ENCODE measurements at regions not wholly inside any gene's neighbourhood (a gene's known extent, or its start where the extent isn't known, plus 50 kb on each side); places are given as distances from the start of the nearest gene placed in this dataset.
"Not testable (repeated sequence)": the region's sequence is repeated elsewhere in the genome, so short reads cannot be mapped to it uniquely, and the experiment has no call there.

DNA sequence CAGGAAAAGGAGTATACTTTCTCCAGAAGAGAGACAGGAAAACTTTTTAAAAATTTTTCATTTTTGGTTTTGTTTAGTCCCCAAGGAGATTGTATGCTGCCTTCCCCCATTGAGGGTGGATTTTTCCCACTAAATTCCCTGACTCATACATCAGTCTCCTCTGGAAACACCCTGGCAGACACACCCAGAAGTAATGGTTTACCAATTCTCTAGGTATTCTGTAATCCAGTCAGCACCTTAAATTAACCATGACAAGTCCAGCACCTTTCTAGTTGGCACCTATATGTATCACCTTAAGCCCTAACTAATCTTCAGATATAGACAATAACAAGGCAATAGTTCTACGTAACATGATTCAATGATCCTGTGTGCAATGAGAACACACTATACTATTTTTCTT lies 165.9 kb upstream of the NPAP1 start:
- H4K20me1 ChIP-seq (ENCODE audit: insufficient read depth); H3K4me2 ChIP-seq (ENCODE audit: low read length); POLR2A ChIA-PET; H3K27me3 ChIP-seq (ENCODE audit: insufficient read depth, low read length); H3K4me3 ChIP-seq (replicated peaks in 1 of 2; ENCODE audit: low read depth in 1 of 2, low read length in 2 of 2); BruUV-seq (replicated peaks); H3K4me1 ChIP-seq (ENCODE audit: control insufficient read depth in 1 of 2, insufficient read depth in 2 of 2, low read length in 2 of 2); H3K9me2 ChIP-seq (ENCODE audit: insufficient read depth); H3K9ac ChIP-seq (ENCODE audit: low read length); DNase-seq (ENCODE audit: low read depth, low spot score); H3K79me2 ChIP-seq (ENCODE audit: insufficient read depth, low read length); H3K36me3 ChIP-seq (ENCODE audit: control insufficient read depth in 1 of 2, insufficient read depth in 2 of 2, low read length in 2 of 2); intact Hi-C loops (cut with micrococcal nuclease); H2AFZ ChIP-seq (ENCODE audit: low read depth, low read length, poor library complexity, severe bottlenecking); RAD21 ChIA-PET (ENCODE audit: low non-redundant PET in 1 of 2, low total read pairs in 2 of 2, uncharacterized antibody in 2 of 2, unreplicated experiment in 2 of 2); CTCF ChIA-PET; H3K9me3 ChIP-seq (ENCODE audit: control insufficient read depth in 1 of 2, insufficient read depth in 1 of 2, low read depth in 1 of 2, low read length in 2 of 2); H3K27ac ChIP-seq (ENCODE audit: low read depth, low read length); ATAC-seq: not testable (repeated sequence)

- H4K20me1 ChIP-seq (ENCODE audit: insufficient read depth); H3K27ac ChIP-seq (ENCODE audit: low read depth, low read length); H3K9me3 ChIP-seq (ENCODE audit: control insufficient read depth in 1 of 2, insufficient read depth in 1 of 2, low read depth in 1 of 2, low read length in 2 of 2); H3K36me3 ChIP-seq (ENCODE audit: control insufficient read depth in 1 of 2, insufficient read depth in 2 of 2, low read length in 2 of 2); RAD21 ChIA-PET (ENCODE audit: low non-redundant PET in 1 of 2, low total read pairs in 2 of 2, uncharacterized antibody in 2 of 2, unreplicated experiment in 2 of 2); H3K4me1 ChIP-seq (ENCODE audit: control insufficient read depth in 1 of 2, insufficient read depth in 2 of 2, low read length in 2 of 2); intact Hi-C loops (cut with micrococcal nuclease); H3K27me3 ChIP-seq (ENCODE audit: insufficient read depth, low read length); ATAC-seq; POLR2A ChIA-PET; H3K4me2 ChIP-seq (ENCODE audit: low read length); CTCF ChIA-PET; H3K9me2 ChIP-seq (ENCODE audit: insufficient read depth); H3K79me2 ChIP-seq (ENCODE audit: insufficient read depth, low read length); BruUV-seq (replicated peaks); DNase-seq (ENCODE audit: low read depth, low spot score); H3K4me3 ChIP-seq (replicated peaks in 1 of 2; ENCODE audit: low read depth in 1 of 2, low read length in 2 of 2); H2AFZ ChIP-seq (ENCODE audit: low read depth, low read length, poor library complexity, severe bottlenecking); H3K9ac ChIP-seq (ENCODE audit: low read length): not testable (repeated sequence)
These were observed 164.0 kb upstream of the NPAP1 start for GRCh38 chr15:24511598-24511997.

GRCh38 chr15:24518772-24519171 lies 156.8 kb upstream of the NPAP1 start:
- H3K9ac ChIP-seq (ENCODE audit: low read length); BruUV-seq (replicated peaks); H3K36me3 ChIP-seq (ENCODE audit: control insufficient read depth in 1 of 2, insufficient read depth in 2 of 2, low read length in 2 of 2); H3K27me3 ChIP-seq (ENCODE audit: insufficient read depth, low read length); CTCF ChIA-PET; H3K4me1 ChIP-seq (ENCODE audit: control insufficient read depth in 1 of 2, insufficient read depth in 2 of 2, low read length in 2 of 2); H4K20me1 ChIP-seq (ENCODE audit: insufficient read depth); H3K9me3 ChIP-seq (ENCODE audit: control insufficient read depth in 1 of 2, insufficient read depth in 1 of 2, low read depth in 1 of 2, low read length in 2 of 2); RAD21 ChIA-PET (ENCODE audit: low non-redundant PET in 1 of 2, low total read pairs in 2 of 2, uncharacterized antibody in 2 of 2, unreplicated experiment in 2 of 2); H3K9me2 ChIP-seq (ENCODE audit: insufficient read depth); H2AFZ ChIP-seq (ENCODE audit: low read depth, low read length, poor library complexity, severe bottlenecking); H3K79me2 ChIP-seq (ENCODE audit: insufficient read depth, low read length); H3K27ac ChIP-seq (ENCODE audit: low read depth, low read length); intact Hi-C loops (cut with micrococcal nuclease); POLR2A ChIA-PET; DNase-seq (ENCODE audit: low read depth, low spot score); H3K4me2 ChIP-seq (ENCODE audit: low read length); H3K4me3 ChIP-seq (replicated peaks in 1 of 2; ENCODE audit: low read depth in 1 of 2, low read length in 2 of 2); ATAC-seq: not testable (repeated sequence)

DNA sequence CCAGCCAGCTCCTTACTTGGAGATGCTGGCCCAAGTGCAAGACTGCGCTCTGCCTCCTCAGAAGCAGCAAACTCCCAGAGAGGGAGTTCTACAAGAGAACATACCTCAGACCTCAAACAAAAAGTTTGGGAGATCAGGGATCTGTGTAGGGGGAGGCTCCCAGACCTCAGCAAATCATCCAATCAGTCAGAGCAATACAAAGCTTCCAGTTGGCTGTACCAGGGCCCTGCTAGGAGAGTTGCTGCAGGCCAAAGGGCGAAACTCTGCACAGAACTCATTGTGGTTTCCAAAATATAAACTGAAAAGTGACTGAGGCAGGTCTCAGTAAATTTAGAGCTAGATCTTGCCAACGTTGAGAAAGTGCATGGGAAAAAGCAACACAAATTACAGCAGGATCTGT lies 144.3 kb upstream of the NPAP1 start:
- RAD21 ChIA-PET (ENCODE audit: low non-redundant PET in 1 of 2, low total read pairs in 2 of 2, uncharacterized antibody in 2 of 2, unreplicated experiment in 2 of 2); H3K27me3 ChIP-seq (ENCODE audit: insufficient read depth, low read length); H3K79me2 ChIP-seq (ENCODE audit: insufficient read depth, low read length); ATAC-seq; H3K9me2 ChIP-seq (ENCODE audit: insufficient read depth); H3K9me3 ChIP-seq (ENCODE audit: control insufficient read depth in 1 of 2, insufficient read depth in 1 of 2, low read depth in 1 of 2, low read length in 2 of 2); H3K36me3 ChIP-seq (ENCODE audit: control insufficient read depth in 1 of 2, insufficient read depth in 2 of 2, low read length in 2 of 2); H4K20me1 ChIP-seq (ENCODE audit: insufficient read depth); DNase-seq (ENCODE audit: low read depth, low spot score); H3K9ac ChIP-seq (ENCODE audit: low read length); H3K4me3 ChIP-seq (replicated peaks in 1 of 2; ENCODE audit: low read depth in 1 of 2, low read length in 2 of 2); H2AFZ ChIP-seq (ENCODE audit: low read depth, low read length, poor library complexity, severe bottlenecking); intact Hi-C loops (cut with micrococcal nuclease); H3K4me1 ChIP-seq (ENCODE audit: control insufficient read depth in 1 of 2, insufficient read depth in 2 of 2, low read length in 2 of 2); BruUV-seq (replicated peaks); H3K4me2 ChIP-seq (ENCODE audit: low read length); POLR2A ChIA-PET; H3K27ac ChIP-seq (ENCODE audit: low read depth, low read length); CTCF ChIA-PET: not testable (repeated sequence)

- intact Hi-C loops (cut with micrococcal nuclease); H3K9me2 ChIP-seq (ENCODE audit: insufficient read depth); H3K4me2 ChIP-seq (ENCODE audit: low read length); H2AFZ ChIP-seq (ENCODE audit: low read depth, low read length, poor library complexity, severe bottlenecking); RAD21 ChIA-PET (ENCODE audit: low non-redundant PET in 1 of 2, low total read pairs in 2 of 2, uncharacterized antibody in 2 of 2, unreplicated experiment in 2 of 2); H3K9me3 ChIP-seq (ENCODE audit: control insufficient read depth in 1 of 2, insufficient read depth in 1 of 2, low read depth in 1 of 2, low read length in 2 of 2); H3K79me2 ChIP-seq (ENCODE audit: insufficient read depth, low read length); BruUV-seq (replicated peaks); H3K36me3 ChIP-seq (ENCODE audit: control insufficient read depth in 1 of 2, insufficient read depth in 2 of 2, low read length in 2 of 2); CTCF ChIA-PET; H3K9ac ChIP-seq (ENCODE audit: low read length); POLR2A ChIA-PET; H3K4me1 ChIP-seq (ENCODE audit: control insufficient read depth in 1 of 2, insufficient read depth in 2 of 2, low read length in 2 of 2); DNase-seq (ENCODE audit: low read depth, low spot score); ATAC-seq; H3K27me3 ChIP-seq (ENCODE audit: insufficient read depth, low read length); H3K27ac ChIP-seq (ENCODE audit: low read depth, low read length); H4K20me1 ChIP-seq (ENCODE audit: insufficient read depth); H3K4me3 ChIP-seq (replicated peaks in 1 of 2; ENCODE audit: low read depth in 1 of 2, low read length in 2 of 2): not testable (repeated sequence)
These were observed 141.5 kb upstream of the NPAP1 start for GRCh38 chr15:24534032-24534431.

Data from HCT116 (cell line).